ENCODE measurements at regions not wholly inside any gene's neighbourhood (a gene's known extent, or its start where the extent isn't known, plus 50 kb on each side); places are given as distances from the start of the nearest gene placed in this dataset.
A peak's percentile ranks its signal among the peaks of the same experiment; 100 is the strongest.

DNA sequence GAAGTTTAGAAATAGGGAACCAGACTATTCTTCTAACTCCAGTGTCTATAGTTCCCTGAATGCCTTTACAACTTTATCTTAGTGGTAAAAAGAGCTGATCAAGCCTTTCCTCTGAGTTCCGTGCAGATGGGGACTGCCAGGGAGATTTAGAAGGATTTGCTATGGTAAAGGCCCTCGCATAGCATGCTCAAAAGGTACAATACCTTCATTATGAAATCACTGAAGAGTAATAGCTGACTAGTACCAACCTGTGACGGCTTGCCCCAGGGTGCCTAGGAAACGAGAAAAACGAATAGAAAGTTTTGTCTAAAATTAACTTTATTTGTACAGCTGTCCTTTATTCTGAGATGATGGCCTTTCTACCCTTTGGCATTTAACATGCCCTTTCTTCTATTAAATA, 150.1 kb upstream of the ARHGAP42 start:
- DNase-seq, result no peak

DNA sequence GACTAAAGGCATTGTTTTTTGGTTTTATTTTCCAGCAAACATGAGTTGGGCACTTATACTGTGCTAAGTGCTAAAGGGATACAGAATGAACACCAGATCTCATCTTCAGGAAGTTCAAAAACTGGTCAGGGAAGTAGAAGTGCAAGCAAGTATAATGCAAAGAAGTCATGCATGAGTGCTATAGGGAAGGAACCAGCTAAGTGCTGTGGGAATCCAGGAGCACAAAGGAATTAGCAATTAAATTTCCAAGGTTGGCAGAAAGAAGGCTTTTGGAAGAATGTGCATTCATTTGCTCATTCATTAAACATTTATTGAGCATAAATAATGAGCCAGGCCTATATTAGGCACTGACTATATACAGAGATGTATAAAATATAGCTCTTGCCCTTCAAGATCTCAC, 143.7 kb upstream of the ARHGAP42 start:
- no peak for DNase-seq

DNA sequence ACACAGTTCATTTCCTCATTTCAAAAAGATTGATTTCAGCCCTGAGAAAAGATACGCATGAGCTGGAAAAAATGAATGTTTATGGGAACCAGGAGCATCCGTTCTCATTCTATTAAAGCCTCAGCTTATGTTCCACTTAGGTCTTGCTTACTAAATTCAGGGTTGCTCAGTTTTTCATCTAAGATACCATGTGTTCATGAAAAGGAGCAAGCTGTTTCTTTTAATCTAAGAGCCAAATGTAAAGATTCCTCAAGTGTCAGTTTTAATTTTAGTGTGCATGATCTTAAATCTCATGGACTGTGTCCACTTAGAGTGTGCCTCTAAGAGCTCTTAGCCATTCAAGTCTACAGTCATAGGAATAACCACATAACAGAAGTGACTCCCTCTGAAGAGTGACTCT, 141.5 kb upstream of the ARHGAP42 start:
- DNase-seq, result no peak

DNA sequence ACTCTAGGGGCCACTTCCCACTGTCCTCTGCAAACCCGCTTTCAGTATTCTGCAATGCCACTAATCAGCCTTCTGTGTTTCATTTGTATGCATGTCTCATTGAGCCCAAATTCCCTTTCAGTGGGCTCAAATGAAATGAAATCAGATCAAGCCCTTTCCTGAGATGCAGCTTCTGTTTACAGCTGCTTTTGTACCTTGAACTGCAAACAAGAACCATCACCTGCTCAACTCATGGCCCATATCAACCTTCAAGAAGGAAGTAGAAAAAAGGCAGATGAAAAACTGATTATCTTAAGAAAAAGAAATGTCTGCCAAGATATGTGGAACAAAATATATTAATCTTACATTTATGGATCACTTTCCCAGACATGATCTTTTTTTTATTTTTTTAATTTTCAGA, 141.1 kb upstream of the ARHGAP42 start:
- no peak for DNase-seq

DNA sequence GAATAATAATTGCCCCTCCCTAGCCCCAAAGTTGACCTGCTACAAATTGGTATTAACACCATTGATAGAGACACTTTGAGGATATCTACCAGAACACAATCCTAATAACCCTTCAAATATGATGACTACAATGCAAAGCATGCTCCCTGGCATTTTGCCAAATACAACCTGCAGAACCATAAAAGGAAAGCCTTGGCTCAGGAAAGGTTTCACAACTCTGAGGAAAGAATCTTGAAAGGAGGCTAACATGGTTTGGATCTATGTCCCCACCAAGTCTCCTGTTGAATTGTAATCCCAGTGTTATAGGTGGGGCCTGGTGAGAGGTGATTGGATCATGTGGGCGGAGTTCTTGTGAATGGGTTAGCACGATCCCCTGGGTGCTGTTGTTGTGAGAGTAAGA, 140.4 kb upstream of the ARHGAP42 start:
- DNase-seq, result peak; percentile 53

DNA sequence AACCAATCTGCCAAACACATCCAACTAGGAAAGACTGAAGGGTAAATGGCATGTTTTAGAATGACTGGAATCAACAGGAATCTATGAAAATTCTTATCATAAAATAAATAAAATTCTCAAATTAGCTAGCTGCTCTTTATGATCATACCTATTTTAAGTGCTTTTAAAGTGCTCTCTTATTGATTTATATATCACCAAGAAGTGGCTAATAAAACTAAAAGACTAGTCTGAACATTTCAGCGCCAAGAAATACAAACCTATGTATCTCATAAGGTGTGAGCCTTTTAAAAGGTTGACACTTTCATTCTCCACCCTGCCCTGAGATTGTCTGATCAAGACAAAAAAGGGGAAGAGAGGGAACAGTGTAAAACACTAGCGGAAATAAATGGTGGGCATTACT, 136.8 kb upstream of the ARHGAP42 start:
- no peak for DNase-seq

DNA sequence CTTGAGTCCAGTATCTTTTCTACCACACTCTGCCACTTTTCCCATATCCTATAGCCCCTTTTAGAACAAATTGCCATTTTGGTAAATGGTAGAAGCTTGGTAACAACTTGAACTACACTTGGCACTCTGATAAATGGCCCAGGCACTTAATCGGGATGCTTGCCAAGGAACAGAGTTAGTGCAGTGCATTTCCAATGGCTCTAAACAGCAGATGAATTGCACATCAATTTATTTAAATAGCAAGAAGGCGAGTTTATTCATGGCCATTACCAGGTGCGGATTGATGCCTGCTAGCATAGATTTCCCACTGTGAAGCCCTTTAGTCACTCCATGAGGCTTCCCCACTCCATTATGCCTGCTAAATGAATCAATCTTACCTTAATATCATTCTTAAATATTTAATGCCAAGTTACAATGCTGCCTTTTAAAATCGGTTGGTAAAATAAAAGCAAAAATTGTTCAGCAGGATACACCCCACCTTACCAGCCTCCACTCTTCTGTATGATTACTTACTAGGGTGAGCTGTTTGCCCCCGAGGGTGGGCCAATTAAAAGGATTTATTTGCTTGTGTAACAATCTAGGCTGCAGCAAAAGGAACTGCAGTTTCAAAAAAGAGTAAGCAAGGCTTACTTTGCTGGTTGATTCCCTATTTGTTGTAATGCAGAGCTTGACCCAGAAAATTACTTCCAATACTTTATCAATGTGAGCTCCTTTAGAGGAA, 136.0 kb upstream of the ARHGAP42 start:
- DNase-seq, result peak; percentile 6

DNA sequence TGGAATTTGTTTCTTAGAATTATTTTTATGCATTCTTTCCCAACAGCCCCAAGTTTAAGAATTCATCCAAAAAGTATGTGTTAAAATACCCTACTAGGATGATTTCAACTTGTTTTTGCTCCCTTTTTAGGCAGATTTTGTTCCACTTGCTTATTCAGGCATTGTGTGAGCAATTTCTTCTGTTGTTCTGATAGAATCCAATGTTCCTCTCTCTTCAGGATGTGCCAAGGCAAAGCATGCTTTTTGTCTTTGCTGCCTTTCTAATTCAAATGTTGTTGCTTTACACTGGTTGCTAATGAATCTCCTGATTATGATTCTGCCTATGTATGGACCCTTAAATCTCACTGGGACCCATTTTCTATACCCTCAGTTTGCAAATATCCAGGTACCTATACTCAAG, 131.2 kb upstream of the ARHGAP42 start:
- DNase-seq, result no peak

DNA sequence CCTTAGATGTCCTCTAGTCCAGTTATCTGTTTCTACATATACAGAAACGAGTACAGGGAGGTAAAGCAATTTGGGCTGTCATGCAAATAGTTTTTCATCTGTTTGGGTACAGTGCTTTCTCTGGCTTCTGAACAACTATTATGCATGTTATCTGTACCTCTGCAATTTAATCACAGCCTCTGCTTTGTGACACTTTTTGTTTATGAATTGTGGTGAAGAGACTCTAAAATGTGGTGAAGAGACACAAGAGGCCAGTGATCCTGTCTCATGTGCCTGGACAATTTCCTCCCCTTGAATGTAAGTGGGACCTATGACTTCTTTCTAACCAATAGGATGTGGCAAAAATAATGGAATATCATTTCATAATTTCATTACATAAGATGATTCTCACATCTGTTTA, 130.3 kb upstream of the ARHGAP42 start:
- no peak for DNase-seq

DNA sequence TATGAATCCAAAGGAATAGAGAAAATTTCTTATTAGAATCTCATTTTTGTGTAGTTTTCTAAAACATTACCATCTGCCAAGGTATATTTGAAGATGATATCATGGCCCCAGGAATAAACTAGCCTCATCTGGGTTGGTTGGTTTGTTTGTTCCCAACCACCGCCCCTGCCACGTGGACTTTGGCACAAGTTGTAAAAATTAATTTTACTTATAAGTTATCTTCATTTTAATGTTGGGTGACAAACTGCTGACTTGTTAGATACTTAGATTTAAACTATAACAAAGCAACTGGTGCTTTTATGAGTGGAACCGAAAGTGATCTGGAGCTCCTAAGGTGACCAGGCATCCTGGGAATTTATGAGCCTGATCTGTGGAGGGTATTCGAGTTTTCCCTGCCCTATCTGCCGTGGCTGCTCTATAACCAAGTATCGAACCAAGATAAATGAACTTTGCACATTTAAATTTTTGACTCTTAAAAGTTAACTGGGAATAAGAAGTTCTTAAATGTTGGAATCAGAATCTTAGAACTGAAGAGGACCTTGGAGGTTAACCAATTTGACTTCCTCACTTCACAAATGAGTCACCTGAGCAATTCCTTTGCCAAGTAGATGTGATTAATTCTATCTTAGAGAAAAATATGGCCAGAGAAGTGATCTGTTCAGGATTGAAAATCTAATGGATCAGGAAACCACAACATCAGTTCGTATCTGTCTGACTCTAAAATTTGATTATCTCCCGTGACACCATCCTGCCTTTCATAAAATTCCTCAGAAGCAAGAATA, 129.1 kb upstream of the ARHGAP42 start:
- DNase-seq, result no peak

DNA sequence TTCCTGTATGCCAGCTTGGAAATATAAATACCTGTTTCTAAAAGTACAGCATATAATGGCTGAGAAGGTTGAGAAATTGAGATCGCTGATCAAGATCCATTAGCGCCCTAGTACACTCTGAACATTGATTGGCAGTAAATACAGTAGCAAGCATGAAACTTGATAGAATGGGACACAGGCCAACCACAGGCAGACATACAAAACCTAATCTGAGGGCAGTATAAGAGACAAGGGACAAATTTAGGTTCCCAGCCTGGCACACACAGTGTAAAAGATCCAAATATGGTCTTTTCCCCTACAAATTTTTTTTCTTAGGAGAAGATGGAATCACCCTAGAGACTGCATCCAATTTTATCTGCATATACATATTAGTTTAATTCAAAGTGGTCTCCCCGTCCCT, 126.5 kb upstream of the ARHGAP42 start:
- peak; percentile 8 for DNase-seq

DNA sequence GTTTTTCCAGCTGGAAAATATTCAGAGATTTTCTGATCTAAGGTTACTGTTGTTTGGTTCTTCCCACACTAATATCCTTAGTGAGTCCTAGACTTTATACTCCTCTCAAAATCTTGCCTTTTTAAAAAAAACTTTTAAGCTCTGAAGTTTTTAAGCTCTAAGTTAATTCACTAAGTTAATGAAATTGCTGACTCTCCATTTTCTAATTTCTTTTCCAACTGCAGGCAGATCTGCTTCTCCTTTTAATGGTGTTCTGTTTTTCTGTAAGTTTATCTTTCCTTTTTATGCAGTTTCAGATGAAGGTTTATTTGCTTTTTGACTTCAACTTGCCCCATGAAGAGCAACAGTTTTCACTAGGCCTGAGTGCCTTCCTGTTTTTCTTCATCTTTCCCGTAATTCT, 125.8 kb upstream of the ARHGAP42 start:
- DNase-seq, result no peak

DNA sequence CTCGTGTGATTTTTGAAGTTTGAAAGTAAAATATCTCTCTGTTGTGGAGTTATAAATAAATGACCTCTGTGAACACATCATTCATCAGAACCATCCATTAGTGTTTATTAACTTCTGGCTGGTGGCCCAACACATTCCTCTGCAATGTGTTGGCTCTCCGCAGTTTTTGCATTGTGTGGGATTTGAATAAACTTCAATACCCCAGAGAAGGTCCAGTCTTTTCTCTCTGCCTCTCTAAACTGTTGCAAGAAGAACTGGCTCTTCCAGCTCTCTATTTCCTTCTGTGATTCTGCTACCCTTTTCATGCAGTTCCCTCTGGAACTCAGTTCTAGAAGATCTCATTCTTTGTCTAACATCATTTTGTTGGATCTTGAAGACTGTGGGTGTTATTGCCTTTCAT, 125.0 kb upstream of the ARHGAP42 start:
- DNase-seq, result no peak

DNA sequence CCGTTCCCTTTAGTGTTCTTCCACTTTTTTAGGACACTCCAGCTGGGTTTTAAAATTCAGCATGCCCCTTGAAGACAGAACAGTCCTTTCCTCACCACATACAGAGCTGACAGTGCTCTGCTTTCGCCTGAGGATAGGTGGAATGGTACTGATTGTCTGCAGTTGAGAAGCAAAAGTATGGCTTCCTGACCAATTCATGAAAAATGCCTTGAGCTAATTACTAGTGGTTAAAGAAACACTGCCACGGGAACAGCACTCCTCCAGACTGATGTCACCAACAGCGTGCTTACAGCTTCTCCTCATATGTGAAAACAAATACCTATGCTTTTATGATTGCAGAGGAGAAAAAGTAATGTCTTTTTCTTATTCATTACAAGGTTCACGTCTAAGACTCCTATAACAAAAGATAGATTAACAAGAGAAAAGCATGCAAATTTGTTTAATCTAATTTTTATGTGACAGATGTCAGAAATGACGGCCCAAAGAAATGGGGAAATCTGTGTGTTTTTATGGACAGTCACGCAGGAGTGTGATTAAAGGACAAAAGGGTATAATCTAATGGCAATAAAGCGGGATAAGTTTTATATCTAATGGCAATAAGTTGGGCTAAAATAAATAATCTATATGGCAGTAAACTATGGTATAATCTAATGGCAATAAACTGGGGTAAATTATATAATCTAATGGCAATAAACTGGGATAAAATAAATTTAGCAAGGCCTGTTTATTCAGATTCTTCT, 123.4 kb upstream of the ARHGAP42 start:
- no peak for DNase-seq

DNA sequence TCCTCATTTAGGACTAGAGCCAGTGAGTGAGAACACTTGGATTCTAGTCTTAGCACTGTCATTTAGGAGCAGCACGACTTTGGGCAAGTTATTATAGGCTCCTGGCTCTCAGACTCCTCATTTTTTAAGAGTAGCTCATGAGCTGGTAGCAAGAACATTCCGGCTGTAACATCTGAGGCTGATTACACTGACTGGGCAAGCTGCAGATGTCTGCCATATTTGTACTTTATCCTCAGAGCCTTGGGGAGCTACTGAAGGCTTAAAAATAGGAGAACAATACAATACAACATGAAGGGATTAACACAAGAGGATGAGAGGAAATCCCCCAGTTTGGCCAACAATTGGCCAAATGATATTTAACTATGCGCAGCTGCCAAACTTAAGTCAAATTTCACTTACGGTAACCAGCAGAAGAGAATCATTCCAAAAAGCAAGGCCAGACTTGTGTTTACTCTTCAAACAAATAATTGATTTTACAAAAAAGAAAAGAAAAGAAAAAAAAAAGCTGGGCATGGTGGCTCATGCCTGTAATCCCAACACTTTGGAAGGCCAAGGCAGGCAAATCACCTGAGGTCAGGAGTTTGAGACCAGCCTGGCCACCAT, 113.1 kb upstream of the ARHGAP42 start:
- no peak for DNase-seq

DNA sequence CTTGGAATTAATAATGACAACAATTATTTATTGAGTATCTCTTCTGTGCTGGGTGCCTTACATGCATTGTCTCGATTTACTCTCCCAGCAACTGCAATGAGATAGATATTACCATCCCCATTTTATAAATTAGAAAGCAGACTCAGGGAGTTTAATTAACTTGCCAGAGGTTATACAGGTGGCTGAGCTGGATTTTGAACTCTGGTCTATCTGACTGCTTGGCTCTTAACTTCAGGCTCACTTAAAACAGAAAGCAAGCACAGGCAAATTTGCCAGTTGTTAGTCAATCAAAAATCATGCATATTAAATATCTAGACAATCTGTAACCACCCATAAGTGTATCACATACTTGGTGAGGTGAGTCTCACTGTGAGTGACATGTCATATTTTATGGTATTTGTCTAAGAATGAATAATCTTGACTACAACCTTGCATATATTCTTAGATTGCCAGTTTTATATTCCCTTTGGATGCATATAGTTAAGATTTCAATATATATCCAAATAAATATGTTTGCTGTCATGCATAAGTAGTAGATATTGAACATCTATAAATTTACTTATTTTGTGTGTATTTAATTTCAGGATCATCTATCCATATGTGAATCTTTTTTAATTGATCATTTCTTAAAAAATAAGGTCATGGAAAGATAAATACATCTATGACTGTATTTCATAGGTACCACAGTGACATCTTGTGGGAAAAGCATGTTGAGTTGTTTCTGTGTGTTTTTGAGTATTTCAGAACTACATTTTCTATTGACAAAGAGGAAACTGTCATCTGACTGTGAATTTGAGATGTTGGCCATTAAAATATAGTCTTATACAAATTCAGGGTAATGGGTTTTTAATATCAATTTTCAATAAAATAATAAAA, 112.0 kb upstream of the ARHGAP42 start:
- peak; percentile 74 for DNase-seq

DNA sequence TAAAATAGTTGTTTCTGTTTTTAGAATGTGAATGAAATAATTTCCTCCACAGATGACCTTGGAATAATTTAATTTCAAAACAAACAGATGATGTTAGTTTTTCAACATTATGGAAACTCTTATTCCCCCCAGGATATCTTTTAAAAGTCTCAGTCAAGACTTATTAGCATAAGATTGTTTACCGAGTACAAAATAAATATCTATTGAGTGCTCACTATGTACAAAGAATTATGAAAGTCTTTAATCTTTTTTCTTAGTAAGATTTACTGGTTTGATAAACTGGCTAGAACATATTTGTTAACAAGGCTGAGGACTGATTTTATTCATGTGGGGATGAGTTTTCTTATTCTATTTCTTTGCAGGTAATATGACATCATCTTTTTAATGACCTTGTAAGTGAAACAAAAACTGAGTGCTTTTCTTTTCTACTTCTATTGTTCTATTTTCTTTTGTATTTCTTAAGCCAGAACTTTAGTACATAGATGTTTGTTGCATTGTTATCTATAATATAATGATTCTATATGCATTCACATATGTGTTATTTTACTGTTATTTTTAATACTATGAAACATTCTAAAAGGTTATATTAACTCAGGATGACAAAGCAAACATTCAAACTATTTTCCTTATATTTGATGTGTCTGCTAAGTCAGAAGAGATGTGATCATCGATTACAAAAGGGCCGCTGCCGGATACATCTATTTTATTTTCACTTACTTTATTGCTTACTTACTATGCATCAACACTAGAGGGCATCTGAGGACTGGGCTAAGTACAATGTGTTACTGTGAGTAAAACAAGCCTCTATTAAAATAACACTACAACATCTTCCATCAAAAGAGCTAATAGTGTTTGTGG, 111.0 kb upstream of the ARHGAP42 start:
- DNase-seq, result peak; percentile 84

DNA sequence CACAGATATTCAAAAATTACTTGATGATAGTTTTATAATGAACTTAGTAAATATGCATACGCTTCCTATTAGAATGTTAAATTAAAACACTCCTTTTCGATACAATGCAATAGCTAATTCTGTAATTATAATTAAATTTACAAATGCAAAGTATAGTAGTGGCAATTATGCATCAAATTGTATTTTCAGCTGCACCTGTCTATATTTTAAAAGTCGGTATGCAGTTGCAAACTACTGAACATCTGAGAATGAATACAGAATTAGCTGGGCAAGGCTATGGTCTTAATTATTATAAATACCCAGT, 110.4 kb upstream of the ARHGAP42 start:
- no peak for DNase-seq

DNA sequence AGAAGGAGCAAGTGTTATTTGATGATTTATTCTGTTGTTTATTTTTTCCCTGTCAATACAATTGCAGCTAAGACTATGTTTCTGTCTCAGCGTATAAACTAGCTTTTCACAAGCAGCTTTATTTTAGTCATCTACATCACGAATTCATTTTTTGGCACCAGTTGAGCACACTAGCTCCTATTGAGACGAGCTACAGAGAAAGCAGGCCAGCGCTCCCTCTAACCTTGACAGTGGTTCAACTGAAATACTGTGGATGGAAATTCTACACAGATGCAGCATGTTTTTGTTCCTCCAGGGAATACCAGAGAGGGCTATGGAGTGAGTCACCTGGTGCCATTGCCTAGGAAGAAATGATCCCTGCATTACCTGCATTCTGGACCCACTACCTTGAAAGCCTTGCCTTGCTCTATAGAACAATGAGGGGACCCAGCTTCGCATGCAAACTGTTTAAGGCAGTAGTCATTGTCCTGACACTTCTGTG, 108.2 kb upstream of the ARHGAP42 start:
- peak; percentile 34 for DNase-seq

DNA sequence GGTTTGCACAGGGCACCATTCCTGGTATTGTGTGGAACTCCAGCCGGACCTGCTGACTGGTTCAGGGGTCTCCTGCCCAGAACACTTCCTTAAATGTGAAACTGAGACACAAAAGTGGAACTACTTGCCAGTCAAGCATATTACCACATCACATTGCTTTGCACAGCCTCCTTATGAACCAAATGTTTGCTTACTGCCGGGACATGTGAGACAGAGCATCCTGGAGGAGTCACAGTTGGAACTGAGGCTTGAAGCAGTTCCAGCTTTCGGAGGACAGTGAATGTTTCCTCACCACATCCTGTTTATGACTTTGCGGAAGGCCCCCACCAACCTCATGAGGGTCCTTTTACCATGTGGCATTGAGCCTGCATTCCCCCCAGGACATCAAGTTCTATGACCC, 105.8 kb upstream of the ARHGAP42 start:
- no peak for DNase-seq

DNA sequence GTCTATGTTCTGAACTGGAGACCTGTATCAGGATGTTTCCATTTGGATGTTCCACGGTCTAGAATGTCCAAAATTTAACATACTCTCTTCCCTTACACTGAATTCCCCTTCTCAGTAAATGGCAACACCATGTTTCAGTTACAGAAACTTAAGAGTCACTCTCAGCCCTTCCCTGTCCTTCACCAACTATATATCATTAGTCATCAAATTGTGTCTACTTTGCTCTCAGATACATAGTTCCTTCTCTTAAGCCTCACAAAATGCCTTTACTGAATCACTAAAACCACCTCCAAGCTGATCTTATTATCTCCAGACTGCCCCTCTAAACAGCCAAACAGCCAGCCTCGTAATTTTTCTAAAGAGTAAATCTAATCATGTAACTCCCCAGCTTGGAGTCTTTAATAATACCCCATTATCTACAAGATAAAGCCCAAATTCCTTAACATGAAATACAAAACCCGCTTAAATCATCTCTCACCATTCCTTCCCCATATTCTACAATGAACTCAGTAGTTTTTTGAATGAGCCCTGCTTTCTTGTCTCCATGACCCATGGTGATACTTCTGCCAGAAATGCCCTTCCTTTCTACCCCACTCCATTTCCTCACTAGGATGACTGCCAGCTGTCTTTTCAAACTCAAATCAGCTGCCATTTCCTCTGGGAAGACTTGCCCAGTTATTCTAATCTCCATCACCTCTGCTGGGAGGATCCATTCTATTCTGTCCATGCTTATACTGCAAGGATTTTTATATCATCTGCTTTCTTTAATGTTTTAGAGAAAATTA, 102.7 kb upstream of the ARHGAP42 start:
- no peak for DNase-seq

All from NCI-H2171 treated with DMSO at 0.1 percent for 48 hours (cell line).